Superior temporal gyrus (tissue), 1 donor: ENCODE measurements at regions not wholly inside any gene's neighbourhood (a gene's known extent, or its start where the extent isn't known, plus 50 kb on each side); places are given as distances from the start of the nearest gene placed in this dataset.
"Not testable (repeated sequence)": the region's sequence is repeated elsewhere in the genome, so short reads cannot be mapped to it uniquely, and the experiment has no call there.

Experiments
- DNase-seq: peaks from one replicate; pipeline ENCODE4 v3.0.0-alpha.2; 2016; ENCODE audit errors: extremely low spot score

DNA sequence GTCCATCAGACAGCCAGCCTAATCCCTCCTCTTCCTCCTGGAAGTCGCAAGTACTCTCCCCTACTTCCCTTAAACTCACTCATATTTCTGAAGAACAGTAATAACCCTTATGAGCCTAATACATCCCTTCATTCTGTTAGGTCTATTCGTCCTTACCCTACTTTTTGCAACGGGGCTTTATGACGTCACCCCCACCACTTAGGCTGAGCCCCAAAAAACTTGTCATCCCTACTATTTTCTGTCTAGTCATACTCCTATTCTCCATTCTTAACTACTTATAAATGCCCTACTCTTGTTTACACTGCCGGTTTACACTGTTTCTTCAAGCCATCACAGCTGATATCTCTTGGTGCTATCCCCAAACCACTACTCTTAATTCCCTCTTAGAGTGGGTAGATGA is 674.7 kb upstream of the GJE1 start:
- not testable (repeated sequence) for DNase-seq

DNA sequence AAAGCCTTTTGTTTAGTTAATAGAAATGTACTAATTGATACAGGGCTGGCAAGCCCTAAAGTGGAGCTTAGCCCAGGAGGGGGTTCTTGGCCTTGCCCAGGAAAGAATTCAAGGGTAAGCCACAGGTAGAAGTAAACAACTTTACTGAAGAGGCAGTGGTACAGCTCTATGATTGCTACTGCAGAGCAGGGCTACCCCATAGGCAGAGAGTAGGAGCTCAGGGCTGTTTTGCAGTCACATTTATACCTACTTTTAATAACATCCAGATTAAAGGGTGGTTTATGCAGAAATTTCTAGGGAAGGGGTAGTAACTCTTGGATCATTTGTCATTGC is 680.4 kb upstream of the GJE1 start:
- DNase-seq, result no peak

DNA sequence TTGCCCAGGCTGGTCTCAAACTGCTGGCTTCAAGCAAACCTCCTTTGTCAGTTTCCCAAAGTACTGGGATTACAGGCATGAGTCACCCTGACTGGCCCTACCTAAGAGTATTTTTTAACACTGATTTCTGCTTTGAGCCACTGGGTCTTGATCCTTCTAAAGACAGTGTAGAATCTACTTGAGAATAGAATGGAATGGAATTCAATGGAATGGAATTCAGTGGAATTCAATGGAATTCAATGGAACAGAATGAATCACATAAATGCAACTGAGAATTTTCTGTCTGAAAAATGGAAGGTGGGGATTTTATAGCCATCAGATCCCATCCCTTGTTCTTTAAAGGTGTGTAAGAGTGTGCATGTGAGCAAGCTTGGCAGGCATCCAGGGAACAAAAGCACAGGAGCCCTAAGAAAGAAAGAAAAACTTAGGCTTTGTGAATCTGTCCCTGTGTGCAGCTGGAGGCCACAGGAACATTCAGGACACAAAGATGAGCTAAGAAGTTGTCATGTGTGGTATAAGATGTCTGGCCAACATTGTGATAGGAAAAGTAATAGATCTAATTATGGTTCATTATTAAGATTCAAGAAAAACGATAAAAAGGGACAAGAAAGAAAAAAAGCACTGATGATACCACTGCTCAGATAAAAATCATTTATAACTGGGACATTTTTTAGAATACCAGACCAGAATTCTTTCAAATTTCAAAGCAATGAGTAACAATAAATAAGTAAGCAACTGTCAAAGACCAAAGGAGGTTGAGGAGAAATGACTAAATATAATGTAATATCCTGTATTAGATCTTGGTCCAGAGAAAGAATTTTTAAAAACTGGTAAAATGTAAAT is 681.0 kb upstream of the GJE1 start:
- no peak for DNase-seq

DNA sequence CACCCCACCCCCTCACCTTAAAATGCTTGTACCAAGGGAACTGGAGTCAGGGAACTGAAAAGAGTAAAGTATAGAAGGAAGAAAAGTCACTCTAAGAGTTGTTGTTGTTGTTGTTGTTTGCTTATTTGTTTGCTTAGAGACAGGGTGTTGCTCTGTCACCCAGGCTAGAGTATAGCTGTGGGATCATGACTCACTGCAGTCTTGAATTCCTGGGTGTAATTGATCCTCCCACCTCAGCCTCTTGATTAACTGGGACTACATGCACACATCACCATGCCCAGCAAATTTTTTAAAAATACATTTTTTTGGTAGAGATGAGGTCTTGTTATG is 681.6 kb upstream of the GJE1 start:
- DNase-seq, result no peak

DNA sequence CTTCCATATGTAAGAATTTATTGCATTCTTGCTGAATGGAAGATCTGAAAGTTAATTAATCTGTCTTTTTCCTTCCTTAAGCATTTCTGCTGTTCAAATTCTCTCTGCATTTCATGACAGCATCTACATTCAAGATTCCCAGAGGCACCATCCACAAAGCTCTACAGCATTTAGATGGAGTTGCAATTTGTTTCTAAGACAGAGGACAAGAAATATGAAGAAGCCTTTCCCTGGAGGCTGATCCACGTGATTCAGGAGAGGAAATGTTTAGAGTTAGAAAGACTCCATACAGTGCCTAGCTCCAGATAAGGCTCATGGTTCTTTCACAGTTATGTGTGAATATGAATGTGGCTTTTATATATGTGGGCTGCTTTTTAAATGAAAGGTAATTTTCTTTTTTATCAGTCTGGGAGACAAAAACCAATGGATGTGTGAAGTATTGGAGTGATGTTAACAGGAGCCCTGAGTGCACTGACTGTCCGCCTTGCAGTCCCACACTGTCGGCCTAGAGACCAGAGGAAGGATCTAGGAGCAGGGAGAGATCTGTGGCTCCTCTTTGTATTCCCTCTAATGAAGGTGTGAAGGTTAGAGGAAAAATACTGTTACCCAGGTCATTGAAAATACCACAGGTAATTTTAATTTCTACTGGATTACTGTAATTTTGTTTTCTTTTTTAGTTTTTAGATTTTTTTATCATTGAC is 686.6 kb upstream of the GJE1 start:
- no peak for DNase-seq

DNA sequence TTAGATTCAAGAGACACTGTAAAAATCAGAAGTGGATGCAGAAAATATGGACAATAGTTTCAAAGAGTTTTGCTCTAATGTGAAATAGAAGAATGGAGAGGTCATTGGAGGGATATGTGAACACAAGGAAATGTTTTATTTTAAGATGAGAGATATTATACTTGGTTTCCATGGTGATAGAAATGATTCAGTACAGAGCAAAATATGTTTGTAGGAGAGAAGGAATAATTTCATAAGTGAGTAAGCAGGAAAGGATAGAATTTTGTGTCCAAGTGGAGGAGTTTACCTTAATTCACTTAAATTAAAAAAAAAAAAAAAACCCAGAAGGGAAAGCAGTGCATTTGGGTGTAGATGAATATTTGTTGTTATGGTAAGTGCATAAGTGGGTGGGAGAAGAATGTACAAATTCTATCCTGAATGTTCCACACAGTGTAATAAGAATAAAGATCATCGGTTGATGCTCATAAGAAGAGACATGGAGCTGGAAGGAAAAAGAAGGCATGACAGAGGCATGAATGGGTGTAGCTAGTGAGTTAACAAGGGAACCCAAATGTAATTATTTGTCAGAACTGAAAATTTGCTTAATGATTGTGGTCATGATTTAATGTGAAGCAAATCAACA is 688.9 kb upstream of the GJE1 start:
- peak; percentile 18 for DNase-seq

DNA sequence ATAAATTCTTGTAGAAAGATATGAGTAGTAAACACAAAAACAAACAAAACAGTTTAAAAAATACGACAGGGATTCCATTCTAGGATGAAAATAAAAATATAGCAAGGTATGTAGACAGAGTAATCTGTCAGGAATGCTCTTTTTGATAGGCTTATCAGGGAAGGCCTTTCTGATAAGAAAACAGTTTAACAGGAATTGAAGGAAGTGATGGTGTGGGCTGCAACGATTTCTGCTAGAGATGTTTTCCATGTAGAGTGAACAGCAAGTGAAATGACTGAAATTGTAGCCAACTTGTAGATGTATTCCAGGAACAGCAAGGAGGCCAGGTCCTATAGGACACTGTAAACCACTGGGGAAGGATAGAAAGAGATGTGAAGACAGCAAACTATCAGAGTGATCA is 689.7 kb upstream of the GJE1 start:
- no peak for DNase-seq

DNA sequence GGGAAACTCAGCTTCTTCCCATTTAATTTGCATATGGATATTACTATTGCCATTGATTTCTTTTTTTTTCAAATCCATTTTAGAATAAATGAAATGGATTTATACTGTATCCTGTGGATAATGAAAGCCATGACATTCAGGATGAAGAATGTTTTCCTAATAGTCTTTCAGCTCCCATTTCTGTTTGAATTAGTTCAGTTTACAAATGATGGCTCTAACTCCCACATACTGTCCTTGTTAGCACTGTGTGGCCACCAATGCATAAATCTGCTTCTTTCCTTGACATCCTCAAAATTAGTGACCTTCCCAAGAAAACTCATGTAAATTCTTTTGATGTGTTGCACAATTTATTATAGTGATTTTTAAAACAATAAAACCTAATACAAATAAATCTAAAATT is 693.2 kb upstream of the GJE1 start:
- no peak for DNase-seq

DNA sequence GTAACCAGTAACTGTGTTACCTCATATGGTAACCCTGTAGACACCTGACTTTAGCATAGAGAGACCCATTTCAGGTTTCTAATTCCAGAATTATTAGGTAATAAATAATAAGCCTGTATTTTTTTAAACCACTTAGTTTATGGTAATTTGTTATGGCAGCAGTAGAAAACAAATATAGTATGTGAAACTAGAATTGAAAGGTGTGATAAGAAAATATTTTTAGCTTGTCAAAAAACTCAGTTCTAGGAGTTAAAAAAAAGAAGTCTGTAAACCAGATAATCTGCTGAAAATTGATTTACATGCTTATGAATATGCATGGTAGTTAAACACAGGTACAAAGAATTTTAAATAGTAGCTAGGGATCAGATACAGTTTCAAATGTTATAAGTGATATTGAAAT is 695.0 kb upstream of the GJE1 start:
- DNase-seq, result no peak

DNA sequence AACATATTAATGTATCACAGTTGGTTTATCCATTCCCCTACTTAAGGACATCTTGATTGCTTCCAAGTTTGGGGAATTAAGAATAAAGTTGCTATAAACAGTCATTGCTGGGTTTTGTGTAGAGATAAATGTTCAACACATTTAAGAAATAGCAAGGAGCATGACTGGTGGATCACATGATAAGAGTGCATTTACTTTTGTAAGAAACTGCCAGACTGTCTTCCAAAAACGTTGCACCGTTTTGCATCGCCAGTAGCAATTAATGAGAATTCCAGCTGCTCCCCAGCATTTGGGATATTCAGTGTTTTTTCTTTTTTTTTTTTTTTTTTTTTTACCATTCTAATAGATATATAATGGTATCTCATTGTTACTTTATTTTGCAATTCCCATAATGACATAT is 695.7 kb upstream of the GJE1 start:
- no peak for DNase-seq

DNA sequence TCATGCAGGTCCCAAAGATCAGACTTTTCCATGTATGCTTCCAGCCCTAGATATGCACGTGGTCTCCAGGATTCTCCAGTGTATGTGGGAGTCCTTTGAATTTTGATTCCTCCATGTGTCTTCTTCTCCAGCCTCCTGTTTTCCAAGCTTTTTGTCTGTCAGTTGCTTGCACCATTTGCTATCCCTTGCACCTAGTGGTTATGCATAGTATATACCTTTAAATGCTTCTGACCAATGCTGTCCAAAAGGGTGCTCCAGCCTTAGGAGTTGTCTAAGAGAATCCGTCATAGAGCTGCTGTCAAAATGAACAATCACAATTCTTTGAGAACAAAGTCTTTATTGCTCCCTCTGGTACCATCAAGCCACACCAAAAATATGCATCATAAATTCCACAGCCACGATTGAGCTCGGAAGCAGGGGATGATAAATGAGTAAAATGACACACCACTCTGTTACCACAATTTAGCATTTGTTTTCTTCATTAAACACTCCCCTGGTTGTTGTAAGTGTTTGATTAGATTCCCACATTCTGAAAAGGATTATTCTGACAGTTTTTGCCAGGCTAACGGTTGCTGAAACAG is 706.2 kb upstream of the GJE1 start:
- no peak for DNase-seq

DNA sequence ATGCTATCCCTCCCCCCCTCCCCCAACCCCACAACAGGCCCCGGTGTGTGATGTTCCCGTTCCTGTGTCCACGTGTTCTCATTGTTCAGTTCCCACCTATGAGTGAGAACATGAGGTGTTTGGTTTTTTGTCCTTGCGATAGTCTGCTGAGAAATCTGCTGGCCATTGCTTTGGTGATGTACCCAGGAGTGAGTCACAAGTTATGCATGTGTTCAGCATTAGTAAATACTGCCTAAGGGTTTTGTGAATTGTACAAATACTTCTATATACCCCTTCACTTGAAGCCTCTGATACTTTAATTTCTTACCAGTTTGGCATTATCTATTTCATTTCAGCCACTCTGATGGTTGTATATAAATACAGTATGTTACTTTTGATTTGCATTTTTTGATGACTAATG is 711.3 kb upstream of the GJE1 start:
- no peak for DNase-seq

DNA sequence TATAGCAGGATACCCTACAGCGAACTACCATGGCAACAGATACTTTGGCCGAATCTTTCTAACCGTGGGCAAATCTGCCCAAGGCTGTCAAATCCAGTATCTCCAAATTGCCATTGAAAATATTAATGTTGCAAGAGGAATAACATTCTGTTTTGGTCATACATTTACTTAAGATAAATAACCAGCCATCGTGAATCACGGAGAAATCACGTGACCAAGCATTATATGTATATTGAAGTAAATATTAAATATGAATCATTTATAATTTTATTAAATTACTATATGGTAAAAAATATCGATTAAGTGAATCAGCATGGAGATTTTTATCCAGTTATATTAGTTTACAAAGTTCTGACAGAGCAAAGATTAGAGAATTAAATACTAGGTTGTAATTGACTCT is 714.6 kb upstream of the GJE1 start:
- DNase-seq, result no peak

DNA sequence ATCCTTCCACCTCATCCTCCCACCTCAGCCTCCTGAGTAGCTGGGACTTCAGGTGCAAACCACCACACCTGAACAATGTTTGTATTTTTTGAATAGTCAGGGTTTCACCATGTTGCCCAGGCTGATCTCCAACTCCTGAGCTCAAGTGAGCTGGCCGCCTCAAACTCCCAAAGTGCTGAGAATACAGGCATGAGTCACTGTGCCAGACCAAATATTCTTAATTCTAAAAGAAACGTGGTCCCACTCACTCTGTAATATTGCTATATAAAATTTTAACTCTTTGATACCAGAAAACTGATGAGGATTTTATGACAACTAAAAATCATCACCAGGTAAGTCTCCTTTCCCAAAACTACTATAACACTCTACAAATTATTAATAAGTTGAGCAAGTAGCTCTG is 716.8 kb upstream of the GJE1 start:
- DNase-seq, result no peak

DNA sequence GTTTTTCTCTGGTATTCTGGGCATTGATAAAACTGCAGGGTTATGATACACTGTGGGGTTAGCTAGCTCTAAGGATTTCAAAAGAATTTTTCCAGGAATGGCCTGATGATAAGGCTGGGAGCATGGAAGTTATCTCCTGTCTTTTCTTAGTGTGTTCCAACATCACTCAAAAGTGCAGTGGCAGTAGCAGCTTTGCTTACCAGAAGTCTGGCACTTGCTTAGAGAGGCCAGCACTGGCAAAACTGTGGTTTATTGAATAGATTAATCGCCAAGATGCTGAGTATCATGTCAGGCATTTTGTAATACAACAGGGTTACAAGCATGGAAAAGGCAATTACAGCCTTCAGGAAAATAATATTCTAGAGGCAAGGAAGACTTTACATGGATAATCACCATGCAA is 719.5 kb upstream of the GJE1 start:
- no peak for DNase-seq

DNA sequence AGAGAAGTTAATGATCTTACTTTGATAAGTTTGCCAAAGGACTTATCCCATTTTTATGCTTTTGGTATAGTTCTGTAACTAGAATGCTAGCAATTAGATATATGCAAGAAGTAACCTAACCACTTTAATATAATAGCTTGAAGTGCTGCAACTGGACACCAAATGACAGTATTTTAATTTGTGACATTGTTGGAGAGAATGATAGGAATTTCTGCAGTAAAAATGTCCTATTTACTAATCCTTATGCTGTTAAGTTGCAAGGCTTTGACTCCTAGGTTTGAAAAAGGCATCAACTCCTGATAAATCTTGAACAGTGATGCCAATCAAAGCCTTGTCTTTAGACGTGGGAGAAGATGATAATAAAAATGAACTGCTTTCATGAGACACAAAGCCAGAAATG is 726.0 kb upstream of the GJE1 start:
- DNase-seq, result no peak

DNA sequence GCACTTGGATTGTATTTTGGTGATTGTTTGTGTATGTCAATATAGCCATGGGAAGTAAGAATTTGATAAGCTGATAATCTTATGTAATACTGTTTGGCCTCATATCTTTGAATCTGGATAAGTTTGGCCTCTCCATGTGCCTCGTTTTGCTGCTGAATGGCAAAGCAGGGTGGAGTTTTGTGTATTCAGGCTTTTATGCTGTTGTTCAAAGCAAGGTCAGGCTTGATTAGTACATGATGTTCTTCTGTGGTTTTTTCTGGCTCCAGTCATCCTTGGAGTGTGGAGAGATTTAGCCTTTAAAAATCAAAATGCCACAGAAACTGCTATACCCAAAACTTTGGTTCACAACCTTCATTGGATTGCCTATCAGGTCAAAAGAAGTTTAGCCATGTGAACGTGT is 728.9 kb upstream of the GJE1 start:
- DNase-seq, result no peak

DNA sequence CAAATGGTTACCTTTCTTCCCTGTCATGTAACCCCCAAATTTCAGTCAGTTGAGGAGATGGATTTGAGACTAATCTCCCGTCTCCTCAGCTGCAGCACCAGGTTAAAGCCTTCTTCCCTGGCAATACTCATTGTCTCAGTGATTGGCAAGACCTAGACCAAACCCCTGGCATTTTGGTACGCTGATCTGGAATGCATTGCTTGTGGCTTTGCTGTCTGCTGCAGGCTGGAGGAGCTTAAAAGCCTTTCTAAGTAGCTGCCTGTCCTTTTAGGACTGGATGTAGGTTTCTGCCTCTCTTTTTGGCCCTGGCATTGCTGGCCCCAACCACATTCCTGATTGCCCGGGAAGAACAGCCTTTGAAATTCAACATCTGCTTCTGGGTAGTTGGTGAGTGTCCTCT is 729.6 kb upstream of the GJE1 start:
- DNase-seq, result no peak

DNA sequence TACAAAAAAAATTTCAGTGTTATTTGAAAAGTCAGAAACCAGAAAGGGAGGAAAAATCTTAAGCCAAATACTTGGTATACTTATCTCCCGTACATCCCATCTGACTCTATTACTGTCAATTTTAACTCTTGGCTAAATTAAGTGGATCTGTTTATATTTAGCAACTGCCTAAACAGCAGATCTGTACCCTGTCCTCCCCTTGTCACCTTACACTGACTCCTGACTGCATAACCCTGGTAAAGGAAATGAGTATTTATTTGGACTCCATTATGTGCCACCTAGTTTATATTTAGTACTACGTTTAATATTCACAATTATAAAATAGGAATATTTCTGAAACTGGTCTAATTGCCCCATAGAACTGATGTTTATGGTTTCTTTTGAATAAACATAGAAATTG is 730.2 kb upstream of the GJE1 start:
- no peak for DNase-seq

DNA sequence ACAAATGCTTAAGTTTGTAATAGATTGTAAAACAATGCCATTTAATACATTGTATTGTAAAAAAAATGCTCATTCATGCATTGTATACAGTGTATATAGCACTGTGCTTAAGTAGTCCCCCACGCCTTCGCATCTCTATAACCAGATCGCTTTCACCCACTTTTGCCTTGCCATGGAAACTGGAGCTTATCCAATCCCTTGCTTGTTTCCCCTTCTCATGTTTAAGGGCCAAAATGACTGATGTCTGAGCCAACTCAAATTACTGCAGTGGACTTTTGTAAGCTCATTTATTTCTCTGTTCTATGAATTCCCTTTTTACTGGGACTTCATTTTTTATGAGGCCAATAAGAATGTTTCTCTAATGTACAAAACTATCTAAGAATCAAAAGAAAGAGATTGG is 730.9 kb upstream of the GJE1 start:
- peak; percentile 32 for DNase-seq

DNA sequence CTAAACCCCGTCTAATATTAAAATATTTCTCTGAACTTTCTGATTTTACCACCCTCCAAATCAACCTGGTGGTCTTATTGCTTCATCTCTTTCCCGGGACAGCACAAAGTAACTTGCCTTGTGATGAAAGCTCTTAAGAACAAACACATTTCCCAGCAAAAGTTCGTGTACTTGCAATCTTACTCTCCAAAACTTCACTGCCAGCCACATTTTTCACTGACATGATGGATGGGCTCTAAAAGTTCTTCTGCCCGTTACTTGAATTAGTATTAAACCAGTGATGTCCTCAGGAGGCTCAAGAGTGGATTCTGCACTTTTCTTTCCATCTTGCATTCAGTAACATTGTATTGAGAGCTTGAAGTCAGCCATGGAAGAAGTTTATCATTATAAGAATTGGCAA is 731.6 kb upstream of the GJE1 start:
- DNase-seq, result no peak

DNA sequence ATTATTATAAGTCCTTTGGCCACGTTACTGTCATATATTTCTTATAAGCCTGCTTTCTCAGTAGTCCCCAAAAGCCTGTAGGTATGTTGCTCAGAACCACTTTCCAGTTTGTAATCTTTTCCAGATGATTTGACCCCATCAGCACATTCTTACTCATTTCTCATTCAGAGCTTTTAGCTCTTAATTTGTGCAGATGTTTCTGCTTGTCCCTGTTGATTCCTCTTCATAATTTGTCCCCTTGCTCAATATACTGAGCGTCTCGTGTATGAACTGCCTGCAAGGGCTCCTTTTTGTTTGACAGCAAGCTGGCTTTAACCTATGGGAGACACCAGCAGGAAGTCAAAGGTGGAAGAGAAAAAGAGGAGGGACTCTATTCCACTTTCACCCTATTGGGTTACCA is 733.8 kb upstream of the GJE1 start:
- DNase-seq, result no peak

DNA sequence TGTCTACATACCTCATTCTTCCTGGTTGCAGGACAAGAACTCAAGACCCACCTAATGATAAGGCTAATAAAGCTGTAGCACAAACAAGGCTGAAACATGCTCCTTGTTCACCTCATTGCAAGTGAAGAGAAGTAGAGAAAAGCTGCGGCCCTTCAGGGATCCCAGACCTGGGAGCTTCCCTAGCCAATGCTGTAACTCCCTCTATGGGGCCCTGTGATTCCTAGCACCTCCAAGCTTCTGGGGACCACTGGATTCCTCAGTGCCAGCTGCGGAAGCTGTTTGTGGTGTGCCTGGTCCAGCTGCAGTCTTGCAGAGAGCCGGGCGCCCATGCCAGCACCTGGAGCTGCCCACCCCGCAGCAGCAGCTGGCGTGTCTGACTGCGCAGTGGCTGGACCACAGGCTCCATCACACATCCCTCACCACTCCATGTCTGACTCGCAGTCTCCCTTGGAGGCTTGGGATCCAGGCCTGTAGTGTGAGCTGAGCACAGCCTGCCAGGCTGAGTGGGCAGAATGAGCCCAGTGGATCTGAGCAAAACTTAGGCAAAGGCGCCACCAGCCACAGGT is 737.2 kb upstream of the GJE1 start:
- no peak for DNase-seq
